Hepatocyte (in vitro differentiated cells): ENCODE measurements at regions not wholly inside any gene's neighbourhood (a gene's known extent, or its start where the extent isn't known, plus 50 kb on each side); places are given as distances from the start of the nearest gene placed in this dataset.

Source experiments
- DNase-seq: peaks from one replicate; pipeline ENCODE4 v3.0.0-alpha.2; 2016; ENCODE audit warnings: low spot score
- H2AFZ ChIP-seq: fragments of 200-600 bp; sonication (generic); 2 replicates; pipeline ENCODE4 v1.6.0; 2016; ENCODE audit warnings: antibody characterized with exemption, mild to moderate bottlenecking
- H3K27ac ChIP-seq: fragments of 200-600 bp; sonication (generic); 2 replicates; pipeline ENCODE4 v1.5.1; 2016; ENCODE audit warnings: mild to moderate bottlenecking
- H3K27me3 ChIP-seq: fragments of 200-600 bp; sonication (generic); 2 replicates; pipeline ENCODE4 v1.6.1; 2016
- H3K36me3 ChIP-seq: fragments of 200-600 bp; sonication (generic); replicated peaks from 2 replicates; pipeline ENCODE4 v1.5.1; 2016; ENCODE audit warnings: low read depth; ENCODE audit not compliant: insufficient read depth
- H3K4me1 ChIP-seq: fragments of 200-600 bp; sonication (generic); 2 replicates; pipeline ENCODE4 v1.5.1; 2016; ENCODE audit warnings: mild to moderate bottlenecking, moderate library complexity; ENCODE audit not compliant: insufficient read depth
- H3K4me2 ChIP-seq: fragments of 200-600 bp; sonication (generic); 2 replicates; pipeline ENCODE4 v1.6.0; 2016
- H3K4me3 ChIP-seq: fragments of 200-600 bp; sonication (generic); 2 replicates; pipeline ENCODE4 v1.5.1; 2016; ENCODE audit warnings: mild to moderate bottlenecking
- H3K79me2 ChIP-seq: fragments of 200-600 bp; sonication (generic); 2 replicates; pipeline ENCODE4 v1.6.0; 2017; ENCODE audit warnings: mild to moderate bottlenecking
- H3K9me2 ChIP-seq: fragments of 200-600 bp; sonication (generic); replicated peaks from 2 replicates; pipeline ENCODE4 v1.6.0; 2017; ENCODE audit warnings: mild to moderate bottlenecking; ENCODE audit not compliant: insufficient read depth
- H3K9me3 ChIP-seq: fragments of 200-600 bp; sonication (generic); 2 replicates; pipeline ENCODE4 v1.5.1; 2016; ENCODE audit warnings: low read depth, mild to moderate bottlenecking
- H4K20me1 ChIP-seq: fragments of 200-600 bp; sonication (generic); 2 replicates; pipeline ENCODE4 v1.6.0; 2016; ENCODE audit warnings: mild to moderate bottlenecking; ENCODE audit not compliant: insufficient read depth, poor library complexity, severe bottlenecking
- EZH2 ChIP-seq: fragments of 200-600 bp; sonication (generic); IDR thresholded peaks from 2 replicates; pipeline ENCODE4 v1.6.1; 2016; ENCODE audit warnings: antibody characterized with exemption, mild to moderate bottlenecking, borderline replicate concordance
- EZH2phosphoT487 ChIP-seq: fragments of 200-600 bp; sonication (generic); IDR thresholded peaks from one replicate; pipeline ENCODE4 v1.6.1; 2018; ENCODE audit warnings: antibody characterized with exemption, mild to moderate bottlenecking, low read depth, moderate library complexity; ENCODE audit not compliant: unreplicated experiment, severe bottlenecking
- whole genome bisulfite sequencing: methylation state at CpG from one replicate; pipeline ENCODE4 v1.1.6; 2016; ENCODE audit warnings: low lambda C conversion rate; ENCODE audit errors: missing lambda C conversion rate; 5-methylcytosine and 5-hydroxymethylcytosine counted together
- TF ChIP-seq, protein P1 (sequence below): fragments of 200-600 bp; sonication (generic); IDR thresholded peaks from 2 replicates; pipeline ENCODE4 v1.5.1; 2016; ENCODE audit warnings: antibody characterized with exemption, mild to moderate bottlenecking; ENCODE audit not compliant: poor library complexity

DNA sequence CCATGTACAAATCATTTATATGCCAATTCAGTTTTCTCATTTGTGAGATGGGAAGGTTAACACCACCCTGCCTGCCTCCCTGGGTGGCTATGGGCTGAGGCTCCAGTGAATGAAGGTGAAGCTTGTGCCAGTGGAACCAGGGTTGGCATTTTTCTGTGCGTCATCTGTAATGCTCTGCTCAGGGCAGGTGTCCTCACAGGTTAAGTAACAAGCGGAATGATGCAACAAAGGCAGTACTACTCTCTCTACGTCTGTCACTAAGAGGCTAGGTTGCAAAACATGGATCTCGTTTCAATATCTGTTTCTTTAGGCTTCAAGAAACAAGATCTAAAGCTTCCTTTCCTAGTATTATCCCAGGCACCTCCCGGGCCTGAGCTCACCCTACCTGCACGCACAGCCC, 67.0 kb upstream of the ZNF648 start:
- Histone ChIP-seq H3K27me3 (no peaks in the 10 kb centered on the region), H3K4me1 (no peaks in the 10 kb centered on the region), H3K79me2 (no peaks in the 10 kb centered on the region), H3K9me3 (no peaks in the 10 kb centered on the region), H3K9me2 (no peaks in the 10 kb centered on the region), H3K36me3 (no peaks in the 10 kb centered on the region), H3K4me2 (no peak overlapping the region), H4K20me1 (no peaks in the 10 kb centered on the region), H3K27ac (no peak overlapping the region), H3K4me3 (no peak overlapping the region), H2AFZ (no peak overlapping the region)
- DNase-seq, result no peak
- 93% methylated on average over 6 of the region's 6 CpGs for WGBS
- TF ChIP-seq, protein P1, sequence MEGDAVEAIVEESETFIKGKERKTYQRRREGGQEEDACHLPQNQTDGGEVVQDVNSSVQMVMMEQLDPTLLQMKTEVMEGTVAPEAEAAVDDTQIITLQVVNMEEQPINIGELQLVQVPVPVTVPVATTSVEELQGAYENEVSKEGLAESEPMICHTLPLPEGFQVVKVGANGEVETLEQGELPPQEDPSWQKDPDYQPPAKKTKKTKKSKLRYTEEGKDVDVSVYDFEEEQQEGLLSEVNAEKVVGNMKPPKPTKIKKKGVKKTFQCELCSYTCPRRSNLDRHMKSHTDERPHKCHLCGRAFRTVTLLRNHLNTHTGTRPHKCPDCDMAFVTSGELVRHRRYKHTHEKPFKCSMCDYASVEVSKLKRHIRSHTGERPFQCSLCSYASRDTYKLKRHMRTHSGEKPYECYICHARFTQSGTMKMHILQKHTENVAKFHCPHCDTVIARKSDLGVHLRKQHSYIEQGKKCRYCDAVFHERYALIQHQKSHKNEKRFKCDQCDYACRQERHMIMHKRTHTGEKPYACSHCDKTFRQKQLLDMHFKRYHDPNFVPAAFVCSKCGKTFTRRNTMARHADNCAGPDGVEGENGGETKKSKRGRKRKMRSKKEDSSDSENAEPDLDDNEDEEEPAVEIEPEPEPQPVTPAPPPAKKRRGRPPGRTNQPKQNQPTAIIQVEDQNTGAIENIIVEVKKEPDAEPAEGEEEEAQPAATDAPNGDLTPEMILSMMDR, result no peak
- TF ChIP-seq EZH2 (no peak), EZH2phosphoT487 (no peak)

DNA sequence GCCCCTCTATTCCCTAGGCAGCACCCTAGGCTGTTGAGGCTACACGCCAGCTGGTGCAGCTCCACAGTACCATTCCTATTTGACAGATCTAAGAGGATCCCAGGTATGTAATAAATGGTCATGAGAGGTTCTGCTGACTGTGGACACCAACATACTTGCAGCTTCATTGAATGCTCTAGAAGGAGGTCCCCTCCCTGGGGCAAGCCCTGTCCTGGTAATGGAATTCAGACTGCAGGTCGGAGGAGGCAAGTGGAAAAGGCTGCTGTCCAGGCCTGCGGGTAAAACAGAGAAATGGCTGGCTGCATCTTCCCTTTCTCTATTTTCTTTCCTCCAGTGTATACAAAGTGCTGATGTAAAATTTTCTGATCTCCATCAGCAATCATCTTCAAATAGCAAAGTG, 66.1 kb upstream of the ZNF648 start:
- H3K27me3 ChIP-seq, result no peaks in the 10 kb centered on the region
- no peaks in the 10 kb centered on the region for H3K79me2 ChIP-seq
- no peaks in the 10 kb centered on the region for H3K36me3 ChIP-seq
- H3K9me3 ChIP-seq, result no peaks in the 10 kb centered on the region
- no peak overlapping the region for H2AFZ ChIP-seq
- DNase-seq, result no peak
- TF ChIP-seq, protein P1, result no peak
- no peak for TF ChIP-seq EZH2
- TF ChIP-seq EZH2phosphoT487, result no peak
- H3K27ac ChIP-seq, result no peak overlapping the region
- no peak overlapping the region for H3K4me2 ChIP-seq
- no peak overlapping the region for H3K4me3 ChIP-seq
- H4K20me1 ChIP-seq, result no peaks in the 10 kb centered on the region
- no peaks in the 10 kb centered on the region for H3K9me2 ChIP-seq
- WGBS, result 88% methylated on average over 3 of the region's 3 CpGs
- H3K4me1 ChIP-seq, result no peaks in the 10 kb centered on the region

DNA sequence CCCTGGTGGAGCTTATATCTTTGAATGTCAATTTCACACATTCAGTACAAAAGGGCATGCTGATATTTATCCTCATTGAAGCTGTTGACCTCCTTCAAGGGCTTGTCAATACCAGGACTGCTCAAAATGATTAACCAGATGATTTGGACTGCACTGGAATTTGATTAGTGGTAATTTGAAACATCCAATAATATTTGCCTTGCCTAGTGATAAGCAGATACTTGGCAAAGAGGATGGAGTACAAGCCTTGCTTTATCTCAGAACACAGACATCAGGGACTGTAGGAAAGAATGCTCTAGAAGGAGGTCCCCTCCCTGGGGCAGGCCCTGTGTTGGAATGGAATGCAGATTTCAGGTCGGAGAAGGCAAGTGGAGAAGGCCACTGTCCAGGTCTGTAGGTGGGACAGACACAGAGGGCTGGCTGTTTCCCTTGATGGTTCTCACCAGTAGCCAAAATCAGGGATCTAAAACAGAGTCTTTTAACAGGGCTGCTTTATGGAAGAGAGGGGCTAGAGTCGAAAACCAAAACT, 64.8 kb upstream of the ZNF648 start:
- H3K27me3 ChIP-seq, result no peaks in the 10 kb centered on the region
- H3K4me1 ChIP-seq, result peaks cover 4% of the 10 kb centered on the region
- no peak overlapping the region for H3K27ac ChIP-seq
- no peak for DNase-seq
- H2AFZ ChIP-seq, result no peak overlapping the region
- no peaks in the 10 kb centered on the region for H4K20me1 ChIP-seq
- no peaks in the 10 kb centered on the region for H3K36me3 ChIP-seq
- 75% methylated on average over 2 of the region's 2 CpGs for WGBS
- no peaks in the 10 kb centered on the region for H3K79me2 ChIP-seq
- H3K4me3 ChIP-seq, result no peak overlapping the region
- TF ChIP-seq, protein P1, result no peak
- TF ChIP-seq EZH2phosphoT487 (no peak), EZH2 (no peak)
- no peaks in the 10 kb centered on the region for H3K9me2 ChIP-seq
- H3K4me2 ChIP-seq, result no peak overlapping the region
- H3K9me3 ChIP-seq, result no peaks in the 10 kb centered on the region

DNA sequence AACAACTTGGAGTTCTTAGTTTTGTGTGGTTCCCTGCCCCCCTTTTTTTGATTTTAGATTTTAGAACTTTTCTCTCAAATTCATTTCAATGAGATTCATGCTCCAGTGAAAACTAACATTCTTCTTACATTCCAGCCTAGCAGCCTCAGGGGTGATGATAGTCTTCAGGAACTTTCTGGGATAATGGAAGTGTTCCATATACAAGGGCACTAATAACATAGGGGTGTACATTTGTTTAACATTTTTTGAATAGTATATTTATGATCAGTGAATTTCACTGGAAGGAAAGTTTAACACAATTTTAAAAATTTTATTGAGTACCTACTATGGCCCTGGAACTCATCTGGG, 61.4 kb upstream of the ZNF648 start:
- Histone ChIP-seq H4K20me1 (no peaks in the 10 kb centered on the region), H3K27me3 (no peaks in the 10 kb centered on the region), H3K4me1 (peaks cover 4% of the 10 kb centered on the region), H3K9me2 (no peaks in the 10 kb centered on the region), H3K79me2 (no peaks in the 10 kb centered on the region), H3K27ac (no peak overlapping the region), H3K36me3 (no peaks in the 10 kb centered on the region), H2AFZ (no peak overlapping the region), H3K4me3 (no peak overlapping the region), H3K4me2 (no peak overlapping the region), H3K9me3 (no peaks in the 10 kb centered on the region)
- TF ChIP-seq EZH2 (no peak), EZH2phosphoT487 (no peak)
- TF ChIP-seq, protein P1, result no peak
- DNase-seq, result no peak
